Ovary (tissue), 7 donors: ENCODE measurements at regions not wholly inside any gene's neighbourhood (a gene's known extent, or its start where the extent isn't known, plus 50 kb on each side); places are given as distances from the start of the nearest gene placed in this dataset.
"Not testable (repeated sequence)": the region's sequence is repeated elsewhere in the genome, so short reads cannot be mapped to it uniquely, and the experiment has no call there.

Source experiments
- DNase-seq, 5 donors: peaks; one replicate each; pipeline ENCODE4 v3.0.0-alpha.2; 2019 to 2020
- H3K27ac ChIP-seq, 2 donors: fragments of 200-600 bp; one replicate each; pipeline versions ENCODE4 v1.5.1 to v1.8.0; 2019 to 2022
- H3K27me3 ChIP-seq: fragments of 200-600 bp; one replicate; pipeline ENCODE4 v1.8.0; 2022
- H3K36me3 ChIP-seq: fragments of 200-600 bp; sonication (generic); one replicate; pipeline ENCODE4 v1.5.1; 2019
- H3K4me1 ChIP-seq: one replicate; pipeline ENCODE4 v1.8.1; 2013; ENCODE audit warnings: mild to moderate bottlenecking, moderate library complexity; ENCODE audit not compliant: insufficient read depth
- H3K4me3 ChIP-seq: fragments of 200-600 bp; sonication (generic); one replicate; pipeline ENCODE4 v1.5.1; 2017
- H3K9me3 ChIP-seq, 2 donors: fragments of 200-600 bp in 1 of 2; sonication (generic) in 1 of 2; one replicate each; pipeline versions ENCODE4 v1.5.1 to v1.8.1; 2013 to 2019; ENCODE audit warnings: mild to moderate bottlenecking in 1 of 2, moderate library complexity in 1 of 2
- CTCF ChIP-seq, 3 donors: fragments of 450-650 bp in 2 of 3; fragments of 200-600 bp in 1 of 3; IDR thresholded peaks; one replicate each; pipeline versions ENCODE4 v1.5.1 to v1.8.0; 2016 to 2022; ENCODE audit warnings: antibody characterized with exemption in 3 of 3, mild to moderate bottlenecking in 1 of 3
- EP300 ChIP-seq: sonication (generic); formaldehyde crosslinking; IDR thresholded peaks from one replicate; pipeline ENCODE4 v1.6.1; 2017; ENCODE audit warnings: antibody characterized with exemption
- POLR2A ChIP-seq: fragments of 450-650 bp; IDR thresholded peaks from one replicate; pipeline ENCODE4 v1.6.1; 2017; ENCODE audit warnings: antibody characterized with exemption, mild to moderate bottlenecking, moderate library complexity
- WGBS, 3 donors: extraction: QIAGEN DNeasy Blood & Tissue Kit in 1 of 3; methylation state at CpG; one replicate each; pipeline versions ENCODE4 v1.1.5 to v1.1.7; 2013 to 2017; 5-methylcytosine and 5-hydroxymethylcytosine counted together
- intact Hi-C, 4 donors: fragments of 100-400 bp; cut with DNase I; formaldehyde crosslinking; loops; one replicate each; pipeline versions ENCODE4 v1.11.0 to v1.15.1; 2022 to 2023
- donor health status: DM: no; HTN: no; CAD: no; lungs with moderate emphysema.
- donor health status: DM: no; HTN: no; CAD: no.
- donor health status: Bipolar disorder and iron deficiency.
- donor health status: DM: no; HTN: no; CAD: no.
- donor health status: DM: yes; HTN: yes; CAD: no.

GRCh38 chr7:121714559-121715303, 158.2 kb upstream of the PTPRZ1 start:
- Histone ChIP-seq H3K36me3 (no peaks in the 10 kb centered on the region), H3K4me1 (no peaks in the 10 kb centered on the region), H3K9me3 (no peaks in the 10 kb centered on the region), H3K27me3 (no peaks in the 10 kb centered on the region), H3K27ac (no peak overlapping the region), H3K4me3 (no peak overlapping the region)
- WGBS, 3 donors: 35 to 47% (median 42%) methylated on average over 3 of the region's 3 CpGs
- intact Hi-C loops: loop anchor here in 1 of 4 donors (5.0 kb wide), 1 partner anchor 1512 kb away; no protein-coding TSS in a partner anchor
- TF ChIP-seq EP300 (no peak), CTCF (IDR thresholded peaks at IDR 0.05) (no peak), POLR2A (no peak)
- no peak for DNase-seq

GRCh38 chr7:121712961-121713360, 160.0 kb upstream of the PTPRZ1 start:
- H3K9me3 ChIP-seq, H3K27ac ChIP-seq, H3K27me3 ChIP-seq, H3K4me1 ChIP-seq, intact Hi-C loops, DNase-seq, H3K36me3 ChIP-seq, H3K4me3 ChIP-seq: not testable (repeated sequence)
- WGBS, 3 donors: 54 to 60% (median 54%) methylated on average over 4 to 5 of the region's 5 CpGs

GRCh38 chr7:121697731-121698316, 175.1 kb upstream of the PTPRZ1 start:
- 46 to 56% (median 51%) methylated on average over 2 of the region's 2 CpGs for WGBS, 3 donors

GRCh38 chr7:121696954-121697353, 176.0 kb upstream of the PTPRZ1 start:
- Histone ChIP-seq H3K9me3 (no peaks in the 10 kb centered on the region), H3K4me3 (no peak overlapping the region), H3K27me3 (no peaks in the 10 kb centered on the region), H3K4me1 (no peaks in the 10 kb centered on the region), H3K36me3 (no peaks in the 10 kb centered on the region), H3K27ac (no peak overlapping the region)
- WGBS, 3 donors: 92 to 100% (median 96%) methylated on average over 1 of the region's 1 CpG
- TF ChIP-seq POLR2A (no peak), EP300 (no peak), CTCF (IDR thresholded peaks at IDR 0.05) (no peak)
- intact Hi-C loops: no loop called here
- no peak for DNase-seq

More at GRCh38 chr7:121697731-121698316, 175.1 kb upstream of the PTPRZ1 start:
- no peaks in the 10 kb centered on the region for H3K4me1 ChIP-seq
- no peaks in the 10 kb centered on the region for H3K27me3 ChIP-seq
- intact Hi-C loops: no loop called here
- no peak for TF ChIP-seq POLR2A
- TF ChIP-seq CTCF (IDR thresholded peaks at IDR 0.05): no peak
- no peak for TF ChIP-seq EP300
- H3K36me3 ChIP-seq: no peaks in the 10 kb centered on the region
- H3K27ac ChIP-seq: no peak overlapping the region
- no peak overlapping the region for H3K4me3 ChIP-seq
- no peaks in the 10 kb centered on the region for H3K9me3 ChIP-seq
- DNase-seq: no peak

- DNase-seq: no peak
- intact Hi-C loops: no loop called here
- no peak for TF ChIP-seq POLR2A
- no peak for TF ChIP-seq CTCF (IDR thresholded peaks at IDR 0.05)
- TF ChIP-seq EP300: no peak
These were observed 183.2 kb upstream of the PTPRZ1 start for GRCh38 chr7:121689749-121690148.

More at GRCh38 chr7:121689749-121690148, 183.2 kb upstream of the PTPRZ1 start:
- 32 to 54% (median 33%) methylated on average over 3 of the region's 3 CpGs for WGBS, 3 donors
- H3K36me3 ChIP-seq: no peaks in the 10 kb centered on the region
- H3K27ac ChIP-seq: no peak overlapping the region
- H3K27me3 ChIP-seq: no peaks in the 10 kb centered on the region
- H3K4me1 ChIP-seq: no peaks in the 10 kb centered on the region
- no peak overlapping the region for H3K4me3 ChIP-seq
- H3K9me3 ChIP-seq: no peaks in the 10 kb centered on the region
